GM21381 (cell line): ENCODE measurements at regions not wholly inside any gene's neighbourhood (a gene's known extent, or its start where the extent isn't known, plus 50 kb on each side); places are given as distances from the start of the nearest gene placed in this dataset.
"Not testable (repeated sequence)": the region's sequence is repeated elsewhere in the genome, so short reads cannot be mapped to it uniquely, and the experiment has no call there.

ENCODE experiments used
- ATAC-seq: cut with Tn5 transposase; IDR thresholded peaks from one replicate; pipeline ENCODE4 v1.9.1; 2021; ENCODE audit warnings: mild to moderate bottlenecking, moderate library complexity; ENCODE audit not compliant: unreplicated experiment

DNA sequence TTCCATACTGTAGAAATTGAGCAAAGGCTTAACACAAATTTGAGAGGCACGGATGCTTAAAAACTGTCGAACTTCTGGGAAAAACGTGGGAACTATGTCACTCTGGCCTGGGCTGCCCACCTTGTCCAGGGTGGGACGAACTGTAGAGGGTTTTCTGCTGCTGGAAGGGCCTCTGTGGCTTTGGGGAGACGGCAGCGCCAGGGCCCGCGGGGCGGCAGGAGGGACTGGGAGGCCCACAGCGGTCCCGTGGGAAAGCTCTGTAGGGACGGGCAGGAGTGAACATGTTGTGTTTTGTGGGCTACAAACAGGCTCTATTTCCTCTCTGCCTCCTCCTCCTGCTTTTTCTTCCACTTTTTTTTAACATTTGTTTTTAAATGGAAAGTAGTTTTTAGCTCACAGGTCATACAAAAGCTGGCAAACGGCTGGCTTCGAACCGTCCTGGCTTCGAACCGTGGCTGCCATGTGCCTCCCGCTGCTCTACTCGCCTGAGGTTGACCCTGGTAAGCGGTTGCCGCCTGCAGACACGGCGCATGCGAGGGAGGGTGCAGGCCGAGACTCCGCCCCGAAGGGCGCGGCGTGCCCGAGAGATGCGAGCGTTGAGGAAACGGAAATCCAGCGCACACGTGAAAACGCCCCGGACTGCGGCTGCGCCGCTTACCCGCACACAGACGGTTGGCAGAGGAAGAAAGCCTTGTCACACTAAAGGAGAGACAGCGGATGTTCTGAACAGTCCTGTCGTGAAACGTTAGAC, 382.3 kb upstream of the ZFP42 start:
- no peak for ATAC-seq

DNA sequence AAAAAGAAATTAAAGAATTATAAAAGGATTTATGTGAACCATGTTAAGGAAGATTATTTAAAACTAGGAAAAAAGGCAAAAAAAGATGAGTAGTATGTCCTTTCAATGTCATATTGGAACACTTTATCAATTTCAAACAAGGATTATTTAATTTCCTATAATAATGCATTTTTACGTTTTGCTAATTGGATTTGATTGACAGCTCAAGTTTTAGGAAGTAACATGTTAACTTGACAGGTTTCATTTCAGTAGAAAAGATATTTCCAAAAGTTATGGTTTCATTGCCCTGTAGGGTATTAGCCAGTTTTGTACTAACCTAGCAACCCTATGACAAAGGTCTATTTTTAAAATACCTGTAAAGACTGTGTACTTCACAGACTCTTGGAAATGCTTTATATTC, 379.6 kb upstream of the ZFP42 start:
- no peak for ATAC-seq

DNA sequence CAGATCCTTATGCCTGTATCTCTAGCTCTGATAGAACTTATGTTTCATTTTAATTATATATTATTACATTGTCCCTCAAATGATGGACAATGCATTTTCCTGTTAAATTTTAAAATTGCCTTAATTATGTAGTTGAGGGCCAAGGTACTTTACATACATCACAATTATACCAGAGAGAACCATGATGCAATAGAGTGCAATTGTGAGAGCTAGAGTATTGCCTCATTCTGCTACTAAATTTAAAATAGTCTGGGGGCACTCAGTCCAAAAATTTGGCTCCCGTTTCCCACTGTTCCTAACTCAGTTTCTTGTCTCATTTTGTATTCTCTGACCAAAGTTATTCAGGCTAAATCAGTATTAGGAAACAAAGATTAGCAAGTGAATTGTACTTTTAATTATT, 378.5 kb upstream of the ZFP42 start:
- ATAC-seq: no peak

DNA sequence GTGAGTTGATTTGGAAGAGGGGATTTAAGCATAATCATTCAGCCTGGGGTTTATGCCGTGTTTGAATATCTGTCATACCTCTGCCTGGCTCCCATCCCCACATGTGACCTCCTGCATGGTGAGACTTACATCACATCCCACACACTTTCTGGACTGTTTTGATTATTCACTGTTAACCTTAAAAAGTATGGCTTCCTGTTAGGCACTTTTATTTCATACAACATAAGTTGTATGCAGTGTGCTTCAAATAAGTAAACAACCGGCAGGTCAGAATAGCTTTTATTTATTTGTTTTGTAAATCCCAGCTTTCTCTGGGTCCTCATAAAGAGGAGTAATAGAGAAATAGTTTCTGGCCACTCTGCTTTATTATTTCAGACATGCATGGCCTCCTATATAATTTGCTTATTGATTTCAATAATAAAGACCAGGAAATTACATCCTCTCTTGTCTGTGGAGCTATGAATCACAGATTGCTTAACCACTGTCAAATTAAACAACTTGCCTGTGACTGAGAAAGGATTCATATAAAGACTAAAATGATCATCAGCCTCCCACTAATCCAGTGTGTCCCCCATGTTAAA, 376.8 kb upstream of the ZFP42 start:
- ATAC-seq: no peak

DNA sequence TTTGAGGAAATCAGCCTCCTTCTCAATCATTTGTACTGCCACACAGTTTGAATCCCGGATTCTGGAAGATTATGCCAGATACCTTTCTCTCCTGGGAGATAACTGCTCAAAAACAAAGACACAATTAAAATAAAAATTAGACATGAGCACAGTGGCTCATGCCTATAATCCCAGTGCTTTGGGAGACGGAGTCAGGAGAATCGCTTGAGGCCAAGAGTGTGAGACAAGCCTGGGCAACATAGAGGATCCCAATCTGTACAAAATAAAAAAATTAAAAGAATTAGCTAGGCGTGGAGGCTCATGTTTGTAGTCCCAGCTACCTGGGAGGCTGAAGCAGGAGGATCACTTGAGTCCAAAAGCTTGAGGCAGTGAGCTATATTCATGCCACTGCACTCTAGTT, 376.3 kb upstream of the ZFP42 start:
- ATAC-seq: no peak

DNA sequence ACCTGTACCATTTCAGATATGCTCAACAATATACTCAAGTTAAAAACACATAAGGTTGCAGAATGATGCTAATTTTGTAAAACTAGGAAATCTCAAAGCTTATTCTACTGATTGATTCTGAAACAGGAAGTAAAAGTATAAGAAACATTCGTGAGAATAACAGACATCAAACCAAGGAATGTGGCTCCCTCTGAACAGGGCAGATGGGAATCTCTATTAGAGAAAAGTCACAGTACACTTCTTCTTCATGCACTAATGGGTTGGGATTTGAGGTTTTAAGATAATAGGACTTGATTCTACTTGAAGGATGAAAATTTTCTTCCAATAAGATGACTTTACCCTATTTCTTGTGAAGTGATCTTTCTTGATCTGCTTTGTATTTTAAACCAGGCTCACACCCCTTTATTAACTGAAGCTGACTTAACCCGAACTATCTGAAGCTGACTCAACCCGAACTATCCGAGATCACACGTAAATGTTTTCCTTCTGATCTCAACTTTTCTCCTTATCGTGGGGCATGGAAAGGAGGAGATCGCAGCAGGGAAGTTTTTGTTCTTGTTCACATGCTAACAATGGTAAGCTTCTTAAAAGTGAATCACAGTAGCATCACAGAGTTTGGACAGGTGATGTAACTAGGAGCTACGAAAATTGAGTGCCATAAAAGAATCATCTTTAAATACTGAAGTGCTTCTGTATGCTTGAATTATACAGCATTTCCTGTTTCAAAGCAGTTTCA, 363.1 kb upstream of the ZFP42 start:
- no peak for ATAC-seq

DNA sequence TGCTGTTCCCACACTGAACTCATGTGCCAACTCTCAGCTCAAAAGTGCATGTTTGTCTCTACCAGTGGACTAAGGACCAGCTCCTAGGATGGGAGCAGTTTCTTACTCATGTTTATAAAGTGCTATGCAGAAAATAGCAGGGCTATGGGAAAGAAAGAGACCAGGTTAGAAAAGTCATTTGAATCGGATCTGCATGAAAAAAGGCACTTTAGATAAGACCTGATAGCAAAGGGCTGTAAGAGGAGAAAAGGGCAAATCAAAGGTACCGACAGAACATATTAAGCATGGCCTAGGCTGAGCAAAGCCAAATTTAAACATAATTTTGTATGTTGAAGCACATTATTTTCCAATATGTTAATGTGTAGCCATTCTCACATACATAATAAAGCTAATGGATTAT, 362.3 kb upstream of the ZFP42 start:
- no peak for ATAC-seq

DNA sequence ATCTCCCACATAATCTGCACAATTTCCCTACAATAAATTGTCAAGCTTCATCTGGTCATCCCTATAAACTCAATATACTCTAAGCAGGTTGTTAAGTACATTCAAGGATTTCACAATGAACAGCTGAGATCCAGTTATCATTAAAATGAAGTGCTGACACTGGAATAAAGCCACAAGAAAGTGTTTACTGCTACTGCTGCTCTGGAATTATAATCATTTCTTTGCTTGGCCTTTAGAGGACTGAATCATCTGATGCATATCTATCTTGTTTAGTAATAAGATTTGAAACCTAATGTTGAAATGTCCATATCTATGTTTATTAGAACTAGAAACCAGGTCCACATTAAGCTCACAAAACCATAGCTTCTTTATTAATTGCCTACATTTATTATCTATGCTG, 338.6 kb upstream of the ZFP42 start:
- no peak for ATAC-seq

DNA sequence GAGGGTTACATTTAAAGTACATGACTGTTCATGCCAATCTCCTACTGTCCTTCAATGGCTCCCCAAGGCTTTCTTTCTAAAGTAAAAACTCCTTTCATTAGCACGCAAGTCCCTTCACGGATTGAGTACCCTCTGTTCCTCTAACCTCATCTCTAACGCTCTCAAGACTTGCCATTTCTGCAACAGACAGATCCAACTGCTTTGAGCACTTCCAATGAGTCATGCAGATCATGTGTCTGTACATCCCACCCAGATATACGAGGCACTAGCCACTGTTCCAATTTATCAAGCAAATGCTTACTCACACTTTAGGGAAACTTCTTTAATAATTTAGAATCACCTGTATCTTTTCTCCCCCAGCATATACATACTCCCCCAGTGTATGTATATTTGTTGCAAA, 332.5 kb upstream of the ZFP42 start:
- ATAC-seq: no peak

DNA sequence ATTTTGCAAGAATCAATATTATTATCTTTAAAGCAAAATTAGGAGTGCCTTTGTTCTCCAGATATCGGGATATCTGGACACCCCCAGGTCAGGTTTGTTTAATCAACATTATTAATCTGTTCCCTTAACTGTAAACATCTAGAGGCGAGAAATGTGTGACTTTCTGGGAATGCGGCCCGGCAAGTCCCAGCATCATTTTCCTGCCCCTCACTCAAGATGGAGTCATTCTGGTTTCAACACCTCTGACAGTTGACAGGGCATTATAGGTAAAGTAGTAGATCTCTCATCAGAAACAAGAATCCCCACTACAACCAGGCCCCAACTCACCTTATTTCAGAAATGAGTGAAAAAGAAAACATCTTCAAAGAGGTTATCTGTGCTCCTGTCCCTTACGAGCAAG, 331.6 kb upstream of the ZFP42 start:
- ATAC-seq: no peak

DNA sequence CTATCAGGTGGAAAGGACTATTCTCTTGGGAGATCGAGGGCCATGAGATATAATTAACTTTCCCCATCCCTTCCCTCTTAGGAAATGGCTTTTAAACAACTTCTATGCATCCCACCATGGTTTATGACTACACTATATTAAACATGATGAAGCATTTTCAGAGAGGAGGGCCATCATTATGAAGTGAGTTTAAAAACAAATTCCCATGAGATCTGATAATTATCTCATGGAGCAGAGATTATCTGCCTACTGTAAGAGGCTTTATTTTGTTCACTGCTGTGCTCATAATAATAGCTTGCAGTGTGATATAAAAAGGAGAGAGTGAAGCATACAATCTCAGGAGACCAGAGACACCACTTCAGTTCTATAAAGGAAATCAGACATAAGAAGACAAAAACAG, 330.5 kb upstream of the ZFP42 start:
- ATAC-seq: no peak

DNA sequence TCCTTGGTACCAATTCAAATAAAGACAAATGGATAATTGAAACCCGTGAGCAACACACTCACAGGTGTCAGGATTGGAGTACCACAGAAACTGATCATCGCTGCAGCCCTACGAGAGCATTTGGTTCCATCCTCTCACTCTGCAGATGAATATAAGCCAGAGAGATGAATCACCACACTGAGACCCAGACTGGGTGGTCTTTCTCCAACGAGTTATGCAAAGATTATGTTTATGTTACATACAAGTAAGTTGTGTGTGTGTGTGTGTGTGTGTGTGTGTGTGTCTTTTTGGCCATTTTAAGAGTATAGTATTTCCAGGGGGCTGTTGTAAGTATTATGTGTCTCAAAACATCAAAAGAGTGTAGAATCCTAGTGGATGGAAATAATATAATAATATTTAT, 329.5 kb upstream of the ZFP42 start:
- no peak for ATAC-seq

DNA sequence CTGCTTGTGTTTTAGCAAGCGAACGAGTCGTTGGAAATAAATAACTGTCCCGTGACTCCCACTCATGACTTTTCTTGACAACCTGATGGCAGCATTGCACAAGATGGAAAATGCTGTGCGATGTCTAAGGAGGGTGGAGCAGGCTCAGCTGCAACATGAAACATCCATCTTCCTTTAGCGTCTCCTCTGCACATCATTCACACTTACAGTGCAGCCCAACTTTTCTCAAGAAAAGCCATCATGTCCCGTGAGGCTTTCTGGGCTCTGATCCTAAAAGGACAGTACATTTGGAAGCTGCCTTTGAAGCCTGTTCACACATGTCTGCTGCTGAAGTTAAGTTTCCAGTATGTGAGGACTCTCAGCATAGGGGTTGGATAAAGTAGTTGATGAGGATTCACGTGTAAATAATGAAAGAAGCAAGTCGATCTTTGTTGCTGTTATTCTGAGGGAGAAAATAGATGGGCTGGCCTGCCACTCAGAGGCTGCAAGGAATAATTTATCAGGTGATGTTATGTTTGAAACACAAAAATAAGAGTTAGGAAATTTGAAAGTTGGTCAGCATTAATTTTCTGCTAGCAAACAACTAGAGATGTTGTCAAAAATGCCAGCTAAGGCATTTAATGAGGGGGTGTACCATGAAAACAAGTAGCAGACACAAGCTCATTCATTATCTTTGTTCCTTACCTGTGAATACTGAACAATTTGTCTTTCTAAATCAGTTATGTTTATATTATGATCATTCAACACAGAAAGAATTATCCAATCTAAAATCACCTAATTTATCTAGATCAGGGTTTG, 328.7 kb upstream of the ZFP42 start:
- ATAC-seq: no peak

DNA sequence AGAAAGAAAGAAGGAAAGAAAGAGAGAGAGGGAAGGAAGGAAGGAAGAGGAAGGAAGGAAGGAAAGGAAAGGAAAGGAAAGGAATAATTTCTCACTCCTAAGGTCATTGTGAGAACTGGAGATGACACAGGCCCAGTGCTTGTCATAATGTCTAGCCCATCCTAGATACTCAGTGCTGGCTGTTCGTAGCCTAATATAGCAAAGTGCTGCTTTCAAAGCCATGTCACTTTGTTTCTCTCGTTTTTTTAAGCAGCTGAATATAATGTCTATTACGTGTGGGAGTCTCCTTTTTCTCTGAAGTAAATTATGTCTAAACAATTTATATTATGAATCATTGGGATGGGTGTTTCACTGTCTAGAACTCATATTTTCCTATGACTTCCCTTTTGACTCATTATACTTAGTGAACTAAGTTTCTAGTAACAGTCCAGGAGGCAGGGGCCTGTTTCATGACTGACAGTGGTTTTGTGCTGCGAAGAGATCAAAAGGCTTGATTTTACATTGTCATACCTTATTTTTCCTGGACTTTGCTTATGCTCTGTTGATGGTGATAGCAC, 327.0 kb upstream of the ZFP42 start:
- ATAC-seq: no peak

DNA sequence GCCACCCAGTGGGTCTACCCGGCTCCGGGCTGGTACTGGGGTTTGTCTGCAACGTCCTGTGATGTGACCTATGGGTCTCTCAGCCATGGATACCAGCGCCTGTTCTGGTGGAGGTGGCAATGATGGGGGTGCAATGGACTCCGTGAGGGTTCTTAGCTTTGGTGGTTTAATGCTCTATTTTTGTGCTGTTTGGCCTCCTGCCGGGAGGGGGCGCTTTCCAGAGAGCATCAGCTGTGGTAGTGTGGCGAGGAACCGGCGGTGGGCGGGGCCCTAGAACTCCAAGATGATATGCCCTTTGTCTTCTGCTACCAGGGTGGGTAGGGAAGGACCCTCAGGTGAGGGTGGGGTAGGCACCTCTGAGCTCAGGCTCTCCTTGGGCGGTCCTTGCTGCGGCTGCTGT, 324.1 kb upstream of the ZFP42 start:
- not testable (repeated sequence) for ATAC-seq

DNA sequence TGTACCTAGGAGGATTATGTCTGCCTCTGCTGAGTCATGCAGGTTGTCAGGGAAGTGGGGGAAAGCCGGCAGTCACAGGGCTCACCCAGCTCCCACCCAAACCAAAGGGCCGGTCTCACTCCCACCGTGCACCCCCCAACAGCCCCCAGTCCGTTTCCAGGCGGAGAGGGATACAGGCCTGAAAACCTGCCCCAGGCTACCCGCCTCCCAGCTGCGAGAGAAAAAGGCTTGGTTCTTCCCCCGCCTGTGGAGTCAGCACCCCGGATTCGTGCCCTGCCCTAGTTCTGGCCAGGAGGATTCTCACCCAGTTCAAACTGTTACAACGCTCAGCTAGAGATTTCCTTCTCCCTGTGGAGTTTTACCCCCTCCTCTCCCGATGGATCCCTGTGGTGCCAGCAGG, 323.6 kb upstream of the ZFP42 start:
- not testable (repeated sequence) for ATAC-seq

DNA sequence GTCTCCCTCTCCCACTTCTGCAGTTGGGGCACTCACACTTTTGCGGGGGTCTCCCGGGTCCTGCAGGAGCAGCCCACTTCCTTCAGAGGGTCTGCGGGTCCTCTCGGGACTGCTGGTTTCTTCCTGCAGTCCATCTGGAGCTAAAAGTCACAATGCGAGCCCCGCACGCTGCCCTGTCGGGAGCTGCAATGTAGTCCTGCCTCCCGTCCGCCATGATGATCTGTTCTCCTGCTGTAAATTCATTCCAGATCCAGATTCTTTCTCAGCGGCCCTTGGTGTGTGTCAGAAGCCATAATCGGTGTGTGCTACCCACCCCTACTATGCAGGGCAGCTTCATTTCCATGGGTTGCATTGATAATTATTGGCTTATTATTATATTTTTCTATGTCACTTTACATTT, 323.0 kb upstream of the ZFP42 start:
- ATAC-seq: not testable (repeated sequence)

DNA sequence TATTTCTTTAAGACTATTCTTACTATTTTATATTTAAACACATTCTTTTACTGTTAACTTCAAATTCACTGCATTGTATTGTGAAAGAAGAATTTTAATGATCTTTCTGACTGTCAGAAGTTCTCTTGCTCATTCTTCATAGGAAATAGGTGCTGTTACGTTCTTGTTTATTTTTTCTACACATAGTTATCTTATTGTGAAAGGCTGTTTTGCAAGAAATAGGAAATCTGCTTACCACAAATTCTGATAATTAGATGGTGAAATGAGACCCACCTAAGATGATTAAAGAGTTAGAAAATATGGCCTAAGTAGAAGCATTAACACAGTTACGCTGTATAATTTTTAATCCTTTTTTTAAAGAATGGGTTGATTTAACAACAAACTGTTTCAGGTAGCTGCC, 316.1 kb upstream of the ZFP42 start:
- no peak for ATAC-seq

DNA sequence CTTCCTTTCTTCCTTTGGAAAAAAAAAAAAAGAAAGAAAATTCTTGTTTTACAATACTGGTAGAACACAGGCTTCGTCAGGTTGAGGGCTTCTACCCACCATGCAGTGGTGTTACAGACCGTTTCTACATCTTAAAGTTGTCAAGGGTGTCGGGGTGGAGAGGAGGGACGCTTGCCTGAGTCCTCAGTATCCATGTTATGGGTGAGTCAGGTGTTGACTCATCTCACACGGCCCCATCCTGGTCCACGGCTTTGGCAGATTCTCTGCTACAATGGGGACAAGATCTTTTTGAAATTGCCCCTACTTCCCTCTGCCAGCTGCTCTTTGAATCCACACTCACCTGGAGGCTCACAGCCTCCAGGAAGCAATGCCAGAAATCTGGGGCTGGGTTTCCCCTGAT, 310.3 kb upstream of the ZFP42 start:
- ATAC-seq: no peak

DNA sequence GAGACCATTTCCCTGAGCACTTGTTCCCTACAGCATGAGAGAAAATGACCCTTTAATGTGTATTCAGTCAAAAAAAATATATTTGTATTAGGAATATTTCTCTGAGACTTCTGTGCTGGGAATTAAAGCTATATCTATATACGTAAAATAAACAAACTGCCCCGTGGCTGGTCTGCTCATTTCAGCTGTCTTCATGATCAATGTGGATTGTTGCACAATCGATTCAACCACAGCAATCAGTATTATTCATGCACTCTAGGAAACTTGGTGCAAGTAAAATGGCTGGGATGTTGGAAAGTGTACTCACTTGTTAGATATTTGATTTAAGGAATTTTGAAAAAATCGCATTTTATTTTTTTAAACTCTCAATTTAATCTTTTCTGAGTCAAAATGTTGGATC, 307.9 kb upstream of the ZFP42 start:
- no peak for ATAC-seq

DNA sequence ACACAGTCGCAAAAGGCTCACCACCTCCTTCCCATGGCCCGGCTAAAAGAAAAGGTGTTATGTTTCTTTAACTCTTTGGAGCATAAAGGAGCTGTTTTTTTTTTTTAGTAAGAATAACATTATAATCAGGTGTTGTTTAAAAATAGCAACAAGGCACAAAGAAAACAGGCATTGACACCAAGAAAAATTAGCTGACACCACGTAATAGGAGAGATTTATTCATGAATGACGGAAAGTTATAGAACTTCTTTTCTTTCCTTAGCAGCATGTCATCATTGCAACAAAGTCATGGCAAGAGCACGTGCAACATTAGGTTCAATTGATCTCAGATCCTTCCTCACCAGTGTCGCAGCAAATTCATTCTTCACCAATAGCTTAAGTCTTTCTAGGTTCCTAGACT, 302.9 kb upstream of the ZFP42 start:
- ATAC-seq: no peak
